SK-N-SH (cell line): ENCODE measurements at regions not wholly inside any gene's neighbourhood (a gene's known extent, or its start where the extent isn't known, plus 50 kb on each side); places are given as distances from the start of the nearest gene placed in this dataset.

ENCODE experiments used
- CTCF ChIA-PET: fragments of 300-600, 350-600 bp; formaldehyde crosslinking; extraction: SDS; loops from one replicate; lab custom pipeline; 2021; lab: Yijun Ruan, JAX
- POLR2A ChIA-PET: fragments of 350-600 bp; sonication (Branson Sonifier 250); formaldehyde crosslinking; extraction: SDS; loops from one replicate; lab custom pipeline; 2020; ENCODE audit warnings: antibody characterized with exemption, inconsistent platforms; lab: Yijun Ruan, JAX
- DNase-seq: peaks from one replicate; pipeline ENCODE4 v3.0.0; 2012
- H2AFZ ChIP-seq: fragments of 200-600 bp; sonication (generic); 2 replicates; pipeline ENCODE4 v1.8.1; 2016; ENCODE audit warnings: antibody characterized with exemption, mild to moderate bottlenecking, low read depth
- H3F3A ChIP-seq: fragments of 200-600 bp; sonication (generic); replicated peaks from 2 replicates; pipeline ENCODE3; 2016; ENCODE audit warnings: antibody characterized with exemption, mild to moderate bottlenecking; ENCODE audit not compliant: insufficient read depth
- H3K27ac ChIP-seq, 2 experiments: fragments of 200-500 bp in 1 of 2; fragments of 200-600 bp in 1 of 2; sonication (Bioruptor generic) in 1 of 2; sonication (generic), shearing (Covaris generic) in 1 of 2; 2 replicates each; pipeline versions ENCODE4 v1.5.1 to v1.6.1; 2014 to 2016; ENCODE audit warnings: low read depth in 2 of 2, inconsistent platforms in 1 of 2, low read length in 1 of 2, mild to moderate bottlenecking in 1 of 2, mixed read lengths in 1 of 2
- H3K27me3 ChIP-seq: fragments of 200-600 bp; sonication (generic), shearing (Covaris generic); 2 replicates; pipeline ENCODE4 v1.6.1; 2016; ENCODE audit warnings: mixed run types; ENCODE audit not compliant: insufficient read depth
- H3K36me3 ChIP-seq, 2 experiments: fragments of 200-500 bp in 1 of 2; fragments of 200-600 bp in 1 of 2; sonication (Bioruptor generic) in 1 of 2; sonication (generic) in 1 of 2; replicated peaks in 1 of 2; 2 replicates each; pipeline versions ENCODE3 to v1.5.1; 2014 to 2016; ENCODE audit warnings: low read length in 1 of 2, mild to moderate bottlenecking in 1 of 2; ENCODE audit not compliant: insufficient read depth in 2 of 2, control insufficient read depth in 1 of 2
- H3K4me1 ChIP-seq, 2 experiments: fragments of 200-500 bp in 1 of 2; fragments of 200-600 bp in 1 of 2; sonication (Bioruptor generic) in 1 of 2; sonication (generic), shearing (Covaris generic) in 1 of 2; 2 replicates each; pipeline versions ENCODE4 v1.5.1 to v1.6.1; 2014 to 2016; ENCODE audit warnings: low read depth in 1 of 2, low read length in 1 of 2, mixed run types in 1 of 2; ENCODE audit not compliant: insufficient read depth in 2 of 2, control insufficient read depth in 1 of 2
- H3K4me2 ChIP-seq: fragments of 200-600 bp; sonication (generic), shearing (Covaris generic); 2 replicates; pipeline ENCODE4 v1.6.1; 2017; ENCODE audit warnings: mixed run types
- H3K4me3 ChIP-seq, 2 experiments: fragments of 200-500 bp in 1 of 2; fragments of 200-600 bp in 1 of 2; sonication (Bioruptor generic) in 1 of 2; sonication (generic), shearing (Covaris generic) in 1 of 2; 2 replicates each; pipeline versions ENCODE4 v1.5.1 to v1.8.1; 2014 to 2016; ENCODE audit warnings: low read depth in 2 of 2, inconsistent platforms in 1 of 2, low read length in 1 of 2, mild to moderate bottlenecking in 1 of 2, mixed read lengths in 1 of 2, moderate library complexity in 1 of 2
- H3K79me2 ChIP-seq: fragments of 200-600 bp; sonication (generic); 2 replicates; pipeline ENCODE4 v1.8.1; 2017; ENCODE audit warnings: mild to moderate bottlenecking; ENCODE audit not compliant: insufficient read depth
- H3K9ac ChIP-seq: fragments of 200-600 bp; sonication (generic); 2 replicates; pipeline ENCODE4 v1.6.1; 2017; ENCODE audit warnings: mixed run types
- H3K9me2 ChIP-seq: fragments of 200-600 bp; sonication (generic); 2 replicates; pipeline ENCODE4 v1.6.1; 2017; ENCODE audit warnings: mixed run types
- H3K9me3 ChIP-seq: fragments of 200-600 bp; sonication (generic); 2 replicates; pipeline ENCODE4 v1.6.1; 2017; ENCODE audit warnings: mixed run types, mild to moderate bottlenecking, moderate library complexity
- H4K20me1 ChIP-seq: fragments of 200-600 bp; sonication (generic); 2 replicates; pipeline ENCODE4 v1.6.1; 2017; ENCODE audit warnings: mild to moderate bottlenecking, mixed run types; ENCODE audit not compliant: insufficient read depth
- CHD2 ChIP-seq: fragments of 150-350 bp; IDR thresholded peaks from 2 replicates; pipeline ENCODE4 v1.6.1; 2018; ENCODE audit warnings: low read length; ENCODE audit not compliant: partially characterized antibody
- CTCF ChIP-seq: fragments of 200-600 bp; sonication (generic); IDR thresholded peaks from 2 replicates; pipeline ENCODE4 v1.6.1; 2017; ENCODE audit warnings: antibody characterized with exemption, mild to moderate bottlenecking, moderate library complexity
- FOSL2 ChIP-seq: IDR thresholded peaks from 2 replicates; pipeline ENCODE4 v1.4.0; 2012; ENCODE audit warnings: low read depth, mild to moderate bottlenecking, moderate library complexity, borderline replicate concordance
- GABPA ChIP-seq: IDR thresholded peaks from 2 replicates; pipeline ENCODE4 v1.4.0; 2012; ENCODE audit warnings: low read depth, mild to moderate bottlenecking
- MAX ChIP-seq: IDR thresholded peaks from 2 replicates; pipeline ENCODE4 v1.4.0; 2012; ENCODE audit warnings: low read depth
- MEF2A ChIP-seq: IDR thresholded peaks from 2 replicates; pipeline ENCODE4 v1.4.0; 2012; ENCODE audit warnings: low read depth, borderline replicate concordance
- MXI1 ChIP-seq: IDR thresholded peaks from 2 replicates; pipeline ENCODE4 v1.6.1; 2012; ENCODE audit warnings: mild to moderate bottlenecking, low read depth, low read length, improper control_type of control experiment
- POLR2AphosphoS5 ChIP-seq: IDR thresholded peaks from 2 replicates; pipeline ENCODE4 v1.6.1; 2012; ENCODE audit warnings: low read depth, low read length
- RFX5 ChIP-seq: IDR thresholded peaks from 2 replicates; pipeline ENCODE4 v1.6.1; 2012; ENCODE audit warnings: mild to moderate bottlenecking, improper control_type of control experiment, low read length
- SIN3A ChIP-seq: IDR thresholded peaks from 2 replicates; pipeline ENCODE4 v1.6.1; 2012; ENCODE audit warnings: low read depth, mild to moderate bottlenecking, low read length, moderate library complexity, borderline replicate concordance
- SMC3 ChIP-seq: IDR thresholded peaks from 2 replicates; pipeline ENCODE4 v1.6.1; 2012; ENCODE audit warnings: low read depth, low read length, improper control_type of control experiment
- TCF12 ChIP-seq: IDR thresholded peaks from 2 replicates; pipeline ENCODE4 v1.4.0; 2012
- USF1 ChIP-seq: IDR thresholded peaks from 2 replicates; pipeline ENCODE4 v1.4.0; 2012; ENCODE audit warnings: low read depth, borderline replicate concordance
- USF2 ChIP-seq: fragments of 150-350 bp; IDR thresholded peaks from 2 replicates; pipeline ENCODE4 v1.6.1; 2017; ENCODE audit warnings: antibody characterized with exemption, low read length, low read depth, borderline replicate concordance
- ZBTB33 ChIP-seq: IDR thresholded peaks from 2 replicates; pipeline ENCODE4 v1.4.0; 2012; ENCODE audit warnings: low read depth, borderline replicate concordance
- WGBS: methylation state at CpG from one replicate; pipeline ENCODE4 v1.1.6; 2017; ENCODE audit warnings: low lambda C conversion rate; 5-methylcytosine and 5-hydroxymethylcytosine counted together

GRCh38 chr3:14253707-14254382, 75.2 kb downstream of the LSM3 start:
- DNase-seq = no peak
- no peaks in the 10 kb centered on the region for H4K20me1 ChIP-seq
- no peak overlapping the region for H3K4me2 ChIP-seq
- POLR2A ChIA-PET = no interaction called here
- no peak overlapping the region for H2AFZ ChIP-seq
- H3K27ac ChIP-seq = no peak overlapping the region
- H3K79me2 ChIP-seq = no peaks in the 10 kb centered on the region
- CTCF ChIA-PET = no interaction called here
- H3K4me1 ChIP-seq = no peaks in the 10 kb centered on the region
- H3K4me3 ChIP-seq = no peak overlapping the region
- H3K27me3 ChIP-seq = no peaks in the 10 kb centered on the region
- no peaks in the 10 kb centered on the region for H3K9me2 ChIP-seq
- TF ChIP-seq USF1 = no peak
- TF ChIP-seq ZBTB33 = no peak
- TF ChIP-seq USF2 = no peak
- TF ChIP-seq GABPA = no peak
- no peak for TF ChIP-seq TCF12
- TF ChIP-seq CHD2 = no peak
- TF ChIP-seq CTCF = no peak
- TF ChIP-seq POLR2AphosphoS5 = no peak
- TF ChIP-seq MXI1 = no peak
- TF ChIP-seq SIN3A = no peak
- TF ChIP-seq RFX5 = no peak
- no peak for TF ChIP-seq MEF2A
- TF ChIP-seq MAX = no peak
- TF ChIP-seq SMC3 = no peak
- TF ChIP-seq FOSL2 = no peak
- no peak overlapping the region for H3K9ac ChIP-seq
- no peaks in the 10 kb centered on the region for H3F3A ChIP-seq
- no peaks in the 10 kb centered on the region for H3K9me3 ChIP-seq
- 76% methylated on average over 4 of the region's 4 CpGs for WGBS
- H3K36me3 ChIP-seq = no peaks in the 10 kb centered on the region
